Vagina (tissue), 2 donors: ENCODE measurements at regions not wholly inside any gene's neighbourhood (a gene's known extent, or its start where the extent isn't known, plus 50 kb on each side); places are given as distances from the start of the nearest gene placed in this dataset.

Source experiments
- DNase-seq, 2 donors: peaks; one replicate each; pipeline ENCODE4 v3.0.0-alpha.2; 2017; ENCODE audit errors: extremely low spot score in 2 of 2
- H3K27ac ChIP-seq: fragments of 200-600 bp; sonication (generic); one replicate; pipeline ENCODE4 v1.5.1; 2019
- H3K27me3 ChIP-seq: fragments of 200-600 bp; sonication (generic); one replicate; pipeline ENCODE4 v1.5.1; 2019
- H3K36me3 ChIP-seq, 2 donors: fragments of 200-600 bp; sonication (generic); one replicate each; pipeline ENCODE4 v1.5.1; 2017 to 2019
- H3K4me1 ChIP-seq: fragments of 200-600 bp; sonication (generic); one replicate; pipeline ENCODE4 v1.5.1; 2019
- H3K4me3 ChIP-seq, 2 donors: fragments of 200-600 bp; sonication (generic); 1 replicate in 1 of 2; 2 replicates in 1 of 2; pipeline ENCODE4 v1.5.1; 2016 to 2019
- H3K9me3 ChIP-seq: fragments of 200-600 bp; sonication (generic); one replicate; pipeline ENCODE4 v1.5.1; 2019
- POLR2A ChIP-seq, 2 donors: fragments of 450-650 bp; IDR thresholded peaks; one replicate each; pipeline ENCODE4 v1.6.1; 2017; ENCODE audit warnings: antibody characterized with exemption in 2 of 2, mild to moderate bottlenecking in 2 of 2, moderate library complexity in 2 of 2
- POLR2AphosphoS5 ChIP-seq, 2 donors: sonication (generic); formaldehyde crosslinking; IDR thresholded peaks; one replicate each; pipeline ENCODE4 v1.9.0; 2017; ENCODE audit warnings: antibody characterized with exemption in 2 of 2, mild to moderate bottlenecking in 2 of 2, low read depth in 1 of 2; ENCODE audit not compliant: insufficient read depth in 1 of 2
- intact Hi-C: fragments of 100-400 bp; cut with DNase I; formaldehyde crosslinking; loops from one replicate; pipeline ENCODE4 v1.15.1; 2023
- TF ChIP-seq, protein P1 (sequence below), 3 experiments: fragments of 450-650 bp in 2 of 3; fragments of 200-600 bp in 1 of 3; sonication (generic) in 1 of 3; IDR thresholded peaks; one replicate each; pipeline ENCODE4 v1.5.1; 2017 to 2019; ENCODE audit warnings: antibody characterized with exemption in 3 of 3, mild to moderate bottlenecking in 2 of 3, moderate library complexity in 2 of 3

DNA sequence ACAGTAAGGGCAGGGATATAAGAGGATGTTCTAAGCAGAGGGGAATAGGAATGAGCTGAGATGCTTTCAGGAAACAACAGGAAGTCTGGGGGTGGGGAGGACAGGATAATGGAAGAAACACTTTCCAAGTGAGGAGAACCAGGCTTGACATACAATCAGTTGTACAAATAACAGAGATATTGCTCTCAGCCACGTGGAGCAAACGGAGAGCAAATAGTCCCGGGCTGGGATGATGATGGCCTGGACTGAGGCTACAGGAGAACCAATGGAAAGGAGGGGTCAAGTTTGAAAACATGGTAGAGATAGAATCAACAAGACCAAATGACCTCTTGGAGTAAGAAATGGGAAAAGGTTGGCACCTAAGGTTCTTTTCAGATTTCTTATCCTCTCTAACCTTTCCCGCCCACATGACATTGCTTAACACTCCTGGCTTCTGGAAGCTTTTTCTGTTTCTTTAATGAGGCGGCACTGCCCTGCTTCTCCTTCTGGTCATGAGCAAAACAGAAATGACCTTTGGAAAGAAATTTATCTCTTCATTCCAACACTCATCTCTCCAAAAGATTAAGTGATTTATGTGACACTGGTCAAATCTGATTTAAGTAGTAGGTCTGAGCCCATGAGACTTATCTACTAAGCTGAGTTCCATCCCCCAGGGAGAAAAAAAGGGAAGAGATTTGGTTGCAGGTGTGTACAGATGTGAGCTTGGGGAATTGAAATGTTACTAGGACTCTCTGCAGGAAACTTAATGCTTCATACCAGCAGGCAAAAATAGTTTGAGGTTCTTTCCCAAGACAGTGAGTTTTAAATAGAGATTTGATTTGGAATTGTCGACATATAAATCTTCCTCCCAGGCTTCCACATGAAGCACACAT is 442.9 kb upstream of the HNRNPA3 start:
- Histone ChIP-seq H3K9me3 (no peaks in the 10 kb centered on the region), H3K4me1 (no peaks in the 10 kb centered on the region), H3K36me3 (no peaks in the 10 kb centered on the region), H3K27me3 (no peaks in the 10 kb centered on the region), H3K27ac (no peak overlapping the region), H3K4me3 (no peak overlapping the region)
- TF ChIP-seq POLR2A (IDR thresholded peaks at IDR 0.05), result no peak
- TF ChIP-seq, protein P1, sequence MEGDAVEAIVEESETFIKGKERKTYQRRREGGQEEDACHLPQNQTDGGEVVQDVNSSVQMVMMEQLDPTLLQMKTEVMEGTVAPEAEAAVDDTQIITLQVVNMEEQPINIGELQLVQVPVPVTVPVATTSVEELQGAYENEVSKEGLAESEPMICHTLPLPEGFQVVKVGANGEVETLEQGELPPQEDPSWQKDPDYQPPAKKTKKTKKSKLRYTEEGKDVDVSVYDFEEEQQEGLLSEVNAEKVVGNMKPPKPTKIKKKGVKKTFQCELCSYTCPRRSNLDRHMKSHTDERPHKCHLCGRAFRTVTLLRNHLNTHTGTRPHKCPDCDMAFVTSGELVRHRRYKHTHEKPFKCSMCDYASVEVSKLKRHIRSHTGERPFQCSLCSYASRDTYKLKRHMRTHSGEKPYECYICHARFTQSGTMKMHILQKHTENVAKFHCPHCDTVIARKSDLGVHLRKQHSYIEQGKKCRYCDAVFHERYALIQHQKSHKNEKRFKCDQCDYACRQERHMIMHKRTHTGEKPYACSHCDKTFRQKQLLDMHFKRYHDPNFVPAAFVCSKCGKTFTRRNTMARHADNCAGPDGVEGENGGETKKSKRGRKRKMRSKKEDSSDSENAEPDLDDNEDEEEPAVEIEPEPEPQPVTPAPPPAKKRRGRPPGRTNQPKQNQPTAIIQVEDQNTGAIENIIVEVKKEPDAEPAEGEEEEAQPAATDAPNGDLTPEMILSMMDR (IDR thresholded peaks at IDR 0.05), result no peak
- no peak for TF ChIP-seq POLR2AphosphoS5 (IDR thresholded peaks at IDR 0.05; ENCODE audit: insufficient read depth in 1 of 2, low read depth in 1 of 2)
- DNase-seq, result no peak
- intact Hi-C loops, result no loop called here

DNA sequence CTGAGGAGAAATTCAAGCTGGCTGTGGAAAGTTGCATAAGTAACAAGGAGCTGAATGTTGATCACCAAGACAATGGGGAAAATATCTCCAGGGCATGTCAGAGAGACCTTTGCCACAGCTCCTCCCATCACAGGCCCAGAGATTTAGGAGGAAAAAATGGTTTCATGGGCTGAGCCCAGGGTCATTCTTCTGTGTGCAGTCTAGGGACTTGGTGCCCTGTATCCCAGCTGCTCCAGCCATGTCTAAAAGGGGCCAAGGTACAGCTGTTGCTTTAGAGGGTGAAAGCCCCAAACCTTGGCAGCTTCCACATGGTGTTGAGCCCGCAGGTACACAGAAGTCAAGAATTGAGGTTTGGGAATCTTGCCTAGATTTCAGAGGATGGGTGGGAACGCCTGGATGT is 439.8 kb upstream of the HNRNPA3 start:
- no peak overlapping the region for H3K27ac ChIP-seq
- no peaks in the 10 kb centered on the region for H3K27me3 ChIP-seq
- no peaks in the 10 kb centered on the region for H3K9me3 ChIP-seq
- no peak for TF ChIP-seq POLR2AphosphoS5 (IDR thresholded peaks at IDR 0.05; ENCODE audit: insufficient read depth in 1 of 2, low read depth in 1 of 2)
- TF ChIP-seq, protein P1 (IDR thresholded peaks at IDR 0.05), result no peak
- no peak for TF ChIP-seq POLR2A (IDR thresholded peaks at IDR 0.05)
- H3K4me1 ChIP-seq, result no peaks in the 10 kb centered on the region
- H3K4me3 ChIP-seq, result no peak overlapping the region
- intact Hi-C loops, result no loop called here
- no peaks in the 10 kb centered on the region for H3K36me3 ChIP-seq
- DNase-seq, result no peak

DNA sequence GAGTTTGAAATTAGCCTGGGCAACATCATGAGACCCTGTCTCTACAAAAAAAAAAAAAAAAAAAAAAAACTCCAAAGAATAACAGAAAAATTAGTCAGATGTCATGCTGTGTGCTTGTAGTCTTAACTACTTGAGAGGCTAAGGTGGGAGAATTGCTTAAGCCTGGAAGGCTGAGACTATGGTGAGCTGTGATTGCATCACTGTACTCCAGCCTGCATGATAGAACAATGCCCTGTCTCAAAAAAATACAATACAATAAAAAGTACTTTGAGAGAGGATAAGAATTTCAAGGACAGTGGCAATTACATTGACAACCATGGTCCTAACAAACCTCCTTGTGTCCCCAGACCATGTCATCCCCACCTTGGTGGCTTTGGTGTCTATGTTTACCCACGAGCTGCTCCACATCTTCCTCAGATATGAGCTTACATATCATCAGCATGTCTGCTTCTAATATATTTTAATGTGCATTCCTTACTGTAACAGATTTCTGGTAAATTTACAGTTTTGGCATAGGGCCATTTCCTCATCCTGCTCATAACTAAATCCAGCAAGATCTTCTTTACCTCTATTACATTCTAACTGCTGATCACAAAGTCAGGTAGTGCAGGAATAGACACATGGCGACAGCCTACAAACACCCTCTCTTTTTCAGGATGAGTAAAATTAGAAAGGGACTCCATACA is 437.7 kb upstream of the HNRNPA3 start:
- intact Hi-C loops, result no loop called here
- H3K36me3 ChIP-seq, result no peaks in the 10 kb centered on the region
- no peak overlapping the region for H3K27ac ChIP-seq

DNA sequence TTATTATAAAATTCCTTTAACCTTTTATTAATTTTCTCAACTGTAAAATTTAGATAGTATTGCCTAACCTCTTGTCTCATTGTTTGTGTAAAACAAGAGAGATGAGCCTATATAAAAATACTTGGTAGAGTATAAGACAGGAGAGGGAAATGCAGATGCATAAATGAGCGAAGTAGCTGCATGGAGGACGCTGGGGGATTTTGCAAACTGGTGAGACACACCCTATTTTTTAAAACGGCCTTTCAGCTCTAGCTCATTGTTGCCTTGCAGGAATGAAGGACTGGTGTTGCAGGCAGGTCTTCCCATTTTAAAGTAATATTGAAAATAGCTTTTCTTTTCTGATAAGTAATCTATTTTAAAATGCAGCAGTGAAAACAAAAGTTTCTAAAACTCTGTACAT is 435.3 kb upstream of the HNRNPA3 start:
- intact Hi-C loops, result no loop called here
- Histone ChIP-seq H3K4me3 (no peak overlapping the region), H3K4me1 (no peaks in the 10 kb centered on the region), H3K27ac (no peak overlapping the region), H3K36me3 (no peaks in the 10 kb centered on the region), H3K9me3 (no peaks in the 10 kb centered on the region), H3K27me3 (no peaks in the 10 kb centered on the region)
- no peak for DNase-seq
- TF ChIP-seq, protein P1 (IDR thresholded peaks at IDR 0.05), result no peak
- TF ChIP-seq POLR2A (IDR thresholded peaks at IDR 0.05), result no peak
- TF ChIP-seq POLR2AphosphoS5 (IDR thresholded peaks at IDR 0.05; ENCODE audit: insufficient read depth in 1 of 2, low read depth in 1 of 2), result no peak

More for the DNA sequence above, 437.7 kb upstream of the HNRNPA3 start:
- no peaks in the 10 kb centered on the region for H3K27me3 ChIP-seq
- no peaks in the 10 kb centered on the region for H3K4me1 ChIP-seq
- TF ChIP-seq, protein P1 (IDR thresholded peaks at IDR 0.05), result no peak
- TF ChIP-seq POLR2A (IDR thresholded peaks at IDR 0.05) (no peak), POLR2AphosphoS5 (IDR thresholded peaks at IDR 0.05; ENCODE audit: insufficient read depth in 1 of 2, low read depth in 1 of 2) (no peak)
- H3K9me3 ChIP-seq, result no peaks in the 10 kb centered on the region
- H3K4me3 ChIP-seq, result no peak overlapping the region
- no peak for DNase-seq

DNA sequence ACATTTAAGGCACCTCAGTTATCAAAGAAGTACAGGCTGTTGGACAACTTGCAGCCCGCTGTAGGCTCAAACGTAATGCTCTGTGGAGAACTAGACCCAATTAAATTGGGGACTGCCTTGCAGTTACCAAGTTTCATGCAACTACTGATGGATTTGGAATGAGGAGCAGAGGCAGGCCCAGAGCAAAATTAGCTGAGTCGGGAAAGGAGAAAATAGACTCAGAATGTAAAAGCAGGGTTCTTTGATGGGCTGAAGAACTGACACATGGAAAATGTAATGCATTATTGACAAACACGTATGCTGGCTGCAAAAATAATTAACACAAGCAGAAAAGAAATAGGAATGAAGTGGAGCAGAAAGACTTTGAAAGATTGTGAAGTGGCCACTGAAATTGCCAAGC is 432.7 kb upstream of the HNRNPA3 start:
- intact Hi-C loops, result no loop called here
- no peak overlapping the region for H3K27ac ChIP-seq
- H3K27me3 ChIP-seq, result no peaks in the 10 kb centered on the region
- TF ChIP-seq, protein P1 (IDR thresholded peaks at IDR 0.05), result no peak
- TF ChIP-seq POLR2A (IDR thresholded peaks at IDR 0.05), result no peak
- no peak for TF ChIP-seq POLR2AphosphoS5 (IDR thresholded peaks at IDR 0.05; ENCODE audit: insufficient read depth in 1 of 2, low read depth in 1 of 2)
- H3K36me3 ChIP-seq, result no peaks in the 10 kb centered on the region
- no peak for DNase-seq
- no peaks in the 10 kb centered on the region for H3K4me1 ChIP-seq
- no peaks in the 10 kb centered on the region for H3K9me3 ChIP-seq
- H3K4me3 ChIP-seq, result no peak overlapping the region
